ENCODE measurements at regions not wholly inside any gene's neighbourhood (a gene's known extent, or its start where the extent isn't known, plus 50 kb on each side); places are given as distances from the start of the nearest gene placed in this dataset.

DNA sequence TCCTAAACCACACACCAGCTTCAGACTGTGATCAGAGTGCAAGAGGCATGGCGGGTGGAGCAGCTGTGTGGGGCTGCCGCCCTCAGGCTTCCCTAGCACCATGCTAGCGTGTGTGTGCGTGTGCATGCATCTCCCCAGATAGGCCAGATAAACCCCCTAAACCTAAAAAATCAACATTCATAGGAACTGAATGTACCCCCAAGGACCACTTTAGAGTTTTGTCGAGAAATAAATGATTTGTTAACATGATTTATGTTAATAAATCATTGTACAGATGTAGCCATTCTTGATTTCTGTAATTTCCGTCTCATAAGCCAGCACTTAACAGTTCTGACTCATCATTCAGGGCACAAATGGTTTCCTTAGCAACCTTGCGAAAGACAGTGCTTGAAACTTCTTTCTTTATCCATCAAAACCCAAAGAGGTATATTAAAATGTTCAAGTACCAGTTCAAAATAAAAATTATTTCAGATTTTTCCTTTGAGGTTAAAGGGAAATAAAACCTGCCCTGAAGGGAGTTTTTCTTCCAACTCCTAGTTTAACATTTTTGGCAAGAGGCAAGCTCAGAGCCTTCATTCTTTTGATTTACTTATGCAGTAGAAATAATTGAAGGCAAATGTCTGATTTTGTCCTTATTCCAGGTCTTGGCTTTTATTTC lies 206.2 kb upstream of the RGS6 start:
- H3K27ac ChIP-seq (ENCODE audit: low read depth in 1 of 2, low read length in 1 of 2) = no peak overlapping the region
- no peaks in the 10 kb centered on the region for H3K9me3 ChIP-seq (ENCODE audit: control insufficient read depth in 4 of 4, insufficient read depth in 3 of 4, low read length in 3 of 4)
- 74% methylated on average over 7 of the region's 7 CpGs for WGBS, 2 donors
- no peak overlapping the region for H3K9ac ChIP-seq (ENCODE audit: insufficient read depth in 1 of 2, low read length in 2 of 2)
- no peak overlapping the region for H3K4me3 ChIP-seq
- no peak for TF ChIP-seq CTCF (IDR thresholded peaks at IDR 0.05; ENCODE audit: control extremely low read depth, extremely low read depth)
- peaks cover 3 to 23% (median 10%) of the 10 kb centered on the region in 4 donors for H3K36me3 ChIP-seq (ENCODE audit: control insufficient read depth in 4 of 4, insufficient read depth in 4 of 4, low read length in 4 of 4)
- DNase-seq (no peak), ATAC-seq (ENCODE audit: insufficient read depth, low FRiP score) (peak; percentile 65)
- H3K27me3 ChIP-seq (ENCODE audit: control insufficient read depth in 3 of 3, insufficient read depth in 3 of 3, low read length in 2 of 3) = no peaks in the 10 kb centered on the region
- peaks cover 0 to 1% (median 0%) of the 10 kb centered on the region in 5 donors for H3K4me1 ChIP-seq (ENCODE audit: control insufficient read depth in 5 of 5, insufficient read depth in 5 of 5, low read length in 5 of 5)

DNA sequence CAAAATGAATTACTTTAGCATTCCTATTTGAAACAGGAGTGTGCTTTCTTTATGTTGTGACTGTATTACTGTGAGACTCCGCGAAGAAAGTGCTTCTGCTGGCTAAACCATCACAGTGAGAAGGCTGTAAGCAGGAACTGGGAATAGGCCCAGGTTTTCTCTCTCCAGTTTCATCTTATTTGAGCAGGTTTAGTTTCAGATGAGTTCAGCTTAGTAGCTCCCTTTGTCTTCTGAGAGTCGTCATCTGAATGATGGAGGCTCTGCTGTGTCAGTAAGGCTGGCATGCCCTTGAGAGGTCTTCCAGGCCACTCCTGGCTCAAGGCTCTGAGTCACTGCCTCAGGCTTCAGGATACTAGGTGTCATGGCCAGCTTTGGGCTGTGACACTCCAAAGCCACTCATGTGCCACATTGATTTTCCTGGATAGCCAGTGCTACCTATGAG lies 205.6 kb upstream of the RGS6 start:
- H3K4me3 ChIP-seq = no peak overlapping the region
- DNase-seq (no peak), ATAC-seq (ENCODE audit: insufficient read depth, low FRiP score) (peak; percentile 49)
- 85 to 90% methylated on average over 3 of the region's 3 CpGs for WGBS, 2 donors
- H3K27ac ChIP-seq (ENCODE audit: low read depth in 1 of 2, low read length in 1 of 2) = peak overlapping the region in 1 of 2 donors; percentile 59
- H3K4me1 ChIP-seq (ENCODE audit: control insufficient read depth in 5 of 5, insufficient read depth in 5 of 5, low read length in 5 of 5) = peaks cover 0 to 1% (median 0%) of the 10 kb centered on the region in 5 donors
- peaks cover 3 to 26% (median 12%) of the 10 kb centered on the region in 4 donors for H3K36me3 ChIP-seq (ENCODE audit: control insufficient read depth in 4 of 4, insufficient read depth in 4 of 4, low read length in 4 of 4)
- no peaks in the 10 kb centered on the region for H3K9me3 ChIP-seq (ENCODE audit: control insufficient read depth in 4 of 4, insufficient read depth in 3 of 4, low read length in 3 of 4)
- no peak for TF ChIP-seq CTCF (IDR thresholded peaks at IDR 0.05; ENCODE audit: control extremely low read depth, extremely low read depth)
- no peaks in the 10 kb centered on the region for H3K27me3 ChIP-seq (ENCODE audit: control insufficient read depth in 3 of 3, insufficient read depth in 3 of 3, low read length in 2 of 3)
- no peak overlapping the region for H3K9ac ChIP-seq (ENCODE audit: insufficient read depth in 1 of 2, low read length in 2 of 2)

GRCh38 chr14:71728386-71728785 lies 203.8 kb upstream of the RGS6 start:
- Histone ChIP-seq H3K4me1 (ENCODE audit: control insufficient read depth in 5 of 5, insufficient read depth in 5 of 5, low read length in 5 of 5) (peaks cover 0 to 1% (median 0%) of the 10 kb centered on the region in 5 donors), H3K9me3 (ENCODE audit: control insufficient read depth in 4 of 4, insufficient read depth in 3 of 4, low read length in 3 of 4) (no peaks in the 10 kb centered on the region), H3K4me3 (no peak overlapping the region), H3K9ac (ENCODE audit: insufficient read depth in 1 of 2, low read length in 2 of 2) (no peak overlapping the region), H3K27me3 (ENCODE audit: control insufficient read depth in 3 of 3, insufficient read depth in 3 of 3, low read length in 2 of 3) (no peaks in the 10 kb centered on the region), H3K36me3 (ENCODE audit: control insufficient read depth in 4 of 4, insufficient read depth in 4 of 4, low read length in 4 of 4) (peaks cover 3 to 29% (median 15%) of the 10 kb centered on the region in 4 donors), H3K27ac (ENCODE audit: low read depth in 1 of 2, low read length in 1 of 2) (no peak overlapping the region)
- TF ChIP-seq CTCF (IDR thresholded peaks at IDR 0.05; ENCODE audit: control extremely low read depth, extremely low read depth) = no peak
- ATAC-seq (ENCODE audit: insufficient read depth, low FRiP score) = no peak
- 96 to 97% methylated on average over 3 of the region's 3 CpGs for WGBS, 2 donors
- DNase-seq = no peak

Data from lung (tissue), 11 donors.